GM21737 (cell line): ENCODE measurements at regions not wholly inside any gene's neighbourhood (a gene's known extent, or its start where the extent isn't known, plus 50 kb on each side); places are given as distances from the start of the nearest gene placed in this dataset.

Experiments
- ATAC-seq: cut with Tn5 transposase; IDR thresholded peaks from one replicate; pipeline ENCODE4 v1.9.1; 2021; ENCODE audit warnings: mild to moderate bottlenecking, moderate library complexity; ENCODE audit not compliant: unreplicated experiment

GRCh38 chr4:54992266-54992665, 133.1 kb downstream of the KDR start:
- ATAC-seq, result no peak

- ATAC-seq, result no peak
Measured at GRCh38 chr4:54988655-54989054, 136.7 kb downstream of the KDR start.

- ATAC-seq, result no peak
Measured at GRCh38 chr4:54986095-54986846, 139.1 kb downstream of the KDR start.

- ATAC-seq, result no peak
Measured at GRCh38 chr4:54976682-54977081, 148.7 kb downstream of the KDR start.

GRCh38 chr4:54976031-54976430, 149.4 kb downstream of the KDR start:
- no peak for ATAC-seq

- ATAC-seq, result no peak
Measured at GRCh38 chr4:54973784-54974183, 151.6 kb downstream of the KDR start.

- ATAC-seq, result no peak
Measured at GRCh38 chr4:54971474-54971950, 153.9 kb downstream of the KDR start.

GRCh38 chr4:54967289-54967688, 158.1 kb downstream of the KDR start:
- no peak for ATAC-seq

GRCh38 chr4:54961357-54961975, 163.9 kb downstream of the KDR start:
- no peak for ATAC-seq

- no peak for ATAC-seq
Measured at GRCh38 chr4:54959651-54960116, 165.7 kb downstream of the KDR start.

GRCh38 chr4:54959131-54959530, 166.3 kb downstream of the KDR start:
- ATAC-seq, result no peak

GRCh38 chr4:54958236-54958635, 167.2 kb downstream of the KDR start:
- ATAC-seq, result no peak

- ATAC-seq, result no peak
Measured at GRCh38 chr4:54954656-54955388, 170.6 kb downstream of the KDR start.

- no peak for ATAC-seq
Measured at GRCh38 chr4:54946741-54947140, 178.7 kb downstream of the KDR start.

- ATAC-seq, result no peak
Measured at GRCh38 chr4:54945838-54946237, 179.6 kb downstream of the KDR start.

GRCh38 chr4:54942721-54943120, 182.7 kb downstream of the KDR start:
- ATAC-seq, result no peak

- peak; percentile 93 for ATAC-seq
Measured at GRCh38 chr4:54941994-54942552, 183.3 kb downstream of the KDR start.

GRCh38 chr4:54940996-54941865, 184.2 kb downstream of the KDR start:
- no peak for ATAC-seq

- no peak for ATAC-seq
Measured at GRCh38 chr4:54937501-54937900, 187.9 kb downstream of the KDR start.

GRCh38 chr4:54933579-54933978, 191.8 kb downstream of the KDR start:
- no peak for ATAC-seq
